ENCODE measurements at regions not wholly inside any gene's neighbourhood (a gene's known extent, or its start where the extent isn't known, plus 50 kb on each side); places are given as distances from the start of the nearest gene placed in this dataset.

GRCh38 chr4:175033162-175033561 lies 115.0 kb downstream of the ADAM29 start:
- no peak for DNase-seq
- TF ChIP-seq POLR2A (IDR thresholded peaks at IDR 0.05; ENCODE audit: low read length) (no peak), GATA1 (IDR thresholded peaks at IDR 0.05; ENCODE audit: low read depth, low read length) (no peak)

DNA sequence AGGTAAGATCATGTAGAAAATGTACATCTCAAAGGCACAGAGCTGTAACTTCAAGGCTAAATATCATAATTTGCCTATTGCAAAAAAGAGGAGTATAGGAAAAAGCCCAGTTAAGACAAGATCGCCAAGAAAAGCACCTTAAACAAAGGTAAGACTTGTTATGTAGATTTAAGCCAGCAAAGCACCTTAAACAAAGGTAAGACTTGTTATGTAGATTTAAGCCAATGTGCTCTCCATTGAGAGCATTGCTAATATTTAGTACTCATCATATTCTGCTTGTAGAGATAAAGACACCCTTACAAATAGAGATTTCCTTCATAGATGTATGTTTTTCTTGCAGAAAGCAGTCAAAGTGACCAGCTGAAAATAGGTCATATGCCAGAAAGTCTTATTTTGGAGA lies 115.8 kb downstream of the ADAM29 start:
- TF ChIP-seq GATA1 (IDR thresholded peaks at IDR 0.05; ENCODE audit: low read depth, low read length) (no peak), POLR2A (IDR thresholded peaks at IDR 0.05; ENCODE audit: low read length) (no peak)
- DNase-seq, result no peak

DNA sequence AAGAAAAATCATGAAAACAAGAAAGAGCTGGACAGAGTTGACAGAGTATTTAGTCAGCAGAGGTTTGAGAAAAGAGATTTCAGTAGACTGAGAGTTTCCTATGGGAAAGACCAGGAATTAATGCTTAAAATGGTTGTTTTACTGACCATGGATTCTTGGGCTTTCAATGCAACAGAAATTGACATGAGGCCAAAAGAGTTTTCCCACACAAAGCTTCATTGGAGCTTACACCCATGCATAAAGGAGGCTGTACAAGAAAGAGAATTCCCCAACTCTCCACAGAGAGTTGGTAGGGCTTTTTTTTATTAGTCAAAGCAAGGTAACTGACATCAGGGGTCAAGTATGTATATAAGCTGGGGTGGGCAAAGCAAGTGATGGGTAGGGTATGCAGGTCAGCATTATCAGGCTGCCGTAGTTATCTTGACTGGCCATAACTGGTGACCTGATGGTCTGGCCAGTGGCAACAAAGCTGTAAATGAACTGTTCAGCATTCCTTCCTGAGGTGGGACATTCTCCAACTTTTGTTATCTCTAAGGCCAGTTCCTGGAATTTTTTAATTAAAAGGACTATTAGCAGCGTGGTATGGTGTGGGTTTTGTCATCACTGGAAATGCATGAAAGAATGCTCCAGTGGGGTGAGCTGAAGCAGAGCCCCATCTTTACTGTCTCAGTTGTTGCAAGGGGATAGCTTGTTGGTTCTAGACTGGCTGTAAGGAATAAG lies 117.0 kb downstream of the ADAM29 start:
- TF ChIP-seq GATA1 (IDR thresholded peaks at IDR 0.05; ENCODE audit: low read depth, low read length), result no peak
- TF ChIP-seq POLR2A (IDR thresholded peaks at IDR 0.05; ENCODE audit: low read length), result no peak
- DNase-seq, result no peak

- DNase-seq, result no peak
Measured at GRCh38 chr4:175035905-175036304, 117.7 kb downstream of the ADAM29 start.

GRCh38 chr4:175048111-175048784 lies 130.1 kb downstream of the ADAM29 start:
- no peak for DNase-seq

More at GRCh38 chr4:175035905-175036304, 117.7 kb downstream of the ADAM29 start:
- no peak for TF ChIP-seq GATA1 (IDR thresholded peaks at IDR 0.05; ENCODE audit: low read depth, low read length)
- TF ChIP-seq POLR2A (IDR thresholded peaks at IDR 0.05; ENCODE audit: low read length), result no peak

GRCh38 chr4:175048906-175049305 lies 130.7 kb downstream of the ADAM29 start:
- no peak for DNase-seq

More at GRCh38 chr4:175048111-175048784, 130.1 kb downstream of the ADAM29 start:
- TF ChIP-seq POLR2A (IDR thresholded peaks at IDR 0.05; ENCODE audit: low read length) (no peak), GATA1 (IDR thresholded peaks at IDR 0.05; ENCODE audit: low read depth, low read length) (no peak)

GRCh38 chr4:175051974-175052373 lies 133.8 kb downstream of the ADAM29 start:
- TF ChIP-seq POLR2A (IDR thresholded peaks at IDR 0.05; ENCODE audit: low read length), result no peak
- TF ChIP-seq GATA1 (IDR thresholded peaks at IDR 0.05; ENCODE audit: low read depth, low read length), result no peak
- DNase-seq, result no peak

More at GRCh38 chr4:175048906-175049305, 130.7 kb downstream of the ADAM29 start:
- TF ChIP-seq GATA1 (IDR thresholded peaks at IDR 0.05; ENCODE audit: low read depth, low read length), result no peak
- no peak for TF ChIP-seq POLR2A (IDR thresholded peaks at IDR 0.05; ENCODE audit: low read length)

DNA sequence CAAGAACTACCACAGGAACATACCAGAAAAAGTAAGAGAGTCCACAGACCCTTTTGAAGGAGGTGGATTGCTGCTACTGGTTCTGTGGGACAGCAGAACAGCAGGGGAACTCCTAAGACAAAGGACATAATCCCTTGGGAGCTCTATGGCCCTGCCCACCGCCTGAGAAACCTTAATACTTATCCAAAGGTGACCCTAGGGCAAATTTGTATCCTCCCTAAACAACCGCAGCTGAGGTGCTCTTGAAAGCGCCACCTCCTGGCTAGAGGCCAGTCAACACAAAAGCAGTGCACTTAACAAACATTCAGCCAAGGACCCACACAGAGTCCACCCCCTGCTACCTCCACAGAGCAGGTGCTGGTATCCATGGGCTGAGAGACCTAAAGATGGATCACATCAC lies 136.8 kb downstream of the ADAM29 start:
- no peak for DNase-seq
- no peak for TF ChIP-seq POLR2A (IDR thresholded peaks at IDR 0.05; ENCODE audit: low read length)
- no peak for TF ChIP-seq GATA1 (IDR thresholded peaks at IDR 0.05; ENCODE audit: low read depth, low read length)

GRCh38 chr4:175062183-175062592 lies 144.0 kb downstream of the ADAM29 start:
- no peak for DNase-seq
- no peak for TF ChIP-seq GATA1 (IDR thresholded peaks at IDR 0.05; ENCODE audit: low read depth, low read length)
- TF ChIP-seq POLR2A (IDR thresholded peaks at IDR 0.05; ENCODE audit: low read length), result no peak

DNA sequence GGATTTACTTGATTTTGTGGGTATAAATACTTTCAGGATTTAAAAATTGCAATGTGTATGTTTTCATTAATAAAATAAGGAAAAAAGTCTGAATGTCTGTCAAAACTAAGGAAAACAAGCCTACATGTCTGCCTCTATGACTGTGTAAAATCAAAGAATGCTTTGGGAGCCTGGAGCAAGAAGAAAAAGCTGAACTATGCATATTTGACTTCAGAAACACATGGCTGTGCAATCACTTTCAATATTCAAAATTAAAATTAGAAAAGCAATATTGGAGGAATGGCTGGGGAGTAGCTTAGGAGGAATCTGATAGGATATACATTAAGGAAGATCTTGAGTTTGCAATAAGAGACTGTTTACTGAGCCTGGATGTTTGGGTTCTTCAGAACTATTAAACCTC lies 147.1 kb downstream of the ADAM29 start:
- TF ChIP-seq POLR2A (IDR thresholded peaks at IDR 0.05; ENCODE audit: low read length) (no peak), GATA1 (IDR thresholded peaks at IDR 0.05; ENCODE audit: low read depth, low read length) (no peak)
- no peak for DNase-seq

GRCh38 chr4:175066923-175067627 lies 148.9 kb downstream of the ADAM29 start:
- TF ChIP-seq GATA1 (IDR thresholded peaks at IDR 0.05; ENCODE audit: low read depth, low read length) (no peak), POLR2A (IDR thresholded peaks at IDR 0.05; ENCODE audit: low read length) (no peak)
- no peak for DNase-seq

- TF ChIP-seq GATA1 (IDR thresholded peaks at IDR 0.05; ENCODE audit: low read depth, low read length), result no peak
- TF ChIP-seq POLR2A (IDR thresholded peaks at IDR 0.05; ENCODE audit: low read length), result no peak
- no peak for DNase-seq
Measured at GRCh38 chr4:175068266-175068665, 150.1 kb downstream of the ADAM29 start.

DNA sequence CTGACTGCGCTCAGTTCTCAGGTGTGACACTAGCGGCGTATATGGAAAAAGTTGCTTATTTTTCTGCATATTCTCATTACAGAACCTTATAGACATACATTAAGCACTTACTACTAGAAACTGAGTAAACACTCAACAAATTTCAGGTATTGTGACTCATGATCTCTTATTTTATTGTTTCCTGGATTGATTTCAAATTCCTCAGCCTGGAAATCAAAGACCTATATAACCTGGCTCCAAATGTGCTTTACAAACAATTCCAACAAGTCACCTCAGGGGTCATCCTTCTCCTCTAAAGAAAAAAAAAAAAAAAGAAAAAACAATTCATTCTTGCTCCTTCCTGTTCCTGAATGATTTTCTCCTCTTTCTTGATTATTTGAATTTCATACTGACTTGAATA lies 152.3 kb downstream of the ADAM29 start:
- TF ChIP-seq POLR2A (IDR thresholded peaks at IDR 0.05; ENCODE audit: low read length) (no peak), GATA1 (IDR thresholded peaks at IDR 0.05; ENCODE audit: low read depth, low read length) (no peak)
- no peak for DNase-seq

- no peak for TF ChIP-seq POLR2A (IDR thresholded peaks at IDR 0.05; ENCODE audit: low read length)
- TF ChIP-seq GATA1 (IDR thresholded peaks at IDR 0.05; ENCODE audit: low read depth, low read length), result no peak
- no peak for DNase-seq
Measured at GRCh38 chr4:175071123-175071522, 153.0 kb downstream of the ADAM29 start.

Data from erythroblast (primary cell).